HUES64 (cell line): ENCODE measurements at regions not wholly inside any gene's neighbourhood (a gene's known extent, or its start where the extent isn't known, plus 50 kb on each side); places are given as distances from the start of the nearest gene placed in this dataset.
A peak's percentile ranks its signal among the peaks of the same experiment; 100 is the strongest.

Experiments
- H3K27ac ChIP-seq: 2 replicates; pipeline ENCODE4 v1.7.0; 2013; ENCODE audit warnings: low read depth, low read length, inconsistent platforms
- H3K27me3 ChIP-seq: 2 replicates; pipeline ENCODE4 v1.6.1; 2013; ENCODE audit warnings: mild to moderate bottlenecking, low read length; ENCODE audit not compliant: insufficient read depth
- H3K36me3 ChIP-seq: 2 replicates; pipeline ENCODE4 v1.6.1; 2013; ENCODE audit warnings: mild to moderate bottlenecking, low read length; ENCODE audit not compliant: insufficient read depth
- H3K4me1 ChIP-seq: 2 replicates; pipeline ENCODE4 v1.6.1; 2013; ENCODE audit warnings: mild to moderate bottlenecking, low read length, moderate library complexity; ENCODE audit not compliant: insufficient read depth
- H3K4me3 ChIP-seq: 2 replicates; pipeline ENCODE4 v1.5.1; 2013; ENCODE audit warnings: mild to moderate bottlenecking, low read length, moderate library complexity
- H3K9ac ChIP-seq: 2 replicates; pipeline ENCODE4 v1.6.1; 2013; ENCODE audit warnings: mild to moderate bottlenecking, low read depth, low read length
- H3K9me3 ChIP-seq: 2 replicates; pipeline ENCODE4 v1.6.1; 2013; ENCODE audit warnings: low read depth, low read length; ENCODE audit not compliant: insufficient read depth
- WGBS: fragments of 150-250, 120-280 bp; methylation state at CpG from one replicate; pipeline ENCODE4 v1.1.7; 2013; ENCODE audit warnings: missing lambda C conversion rate; 5-methylcytosine and 5-hydroxymethylcytosine counted together

- WGBS, result 37% methylated on average over 4 of the region's 5 CpGs
- Histone ChIP-seq H3K4me1 (peaks cover 11% of the 10 kb centered on the region; the same call in 1 of the 2 replicates), H3K9ac (no peak overlapping the region), H3K9me3 (no peaks in the 10 kb centered on the region), H3K27me3 (peaks cover 26% of the 10 kb centered on the region; the same call in 1 of the 2 replicates), H3K4me3 (peak overlapping the region; percentile 89), H3K27ac (no peak overlapping the region), H3K36me3 (no peaks in the 10 kb centered on the region)
Observed at GRCh38 chr6:7053125-7053774, 54.5 kb upstream of the RREB1 start.
